ENCODE measurements at regions not wholly inside any gene's neighbourhood (a gene's known extent, or its start where the extent isn't known, plus 50 kb on each side); places are given as distances from the start of the nearest gene placed in this dataset.

DNA sequence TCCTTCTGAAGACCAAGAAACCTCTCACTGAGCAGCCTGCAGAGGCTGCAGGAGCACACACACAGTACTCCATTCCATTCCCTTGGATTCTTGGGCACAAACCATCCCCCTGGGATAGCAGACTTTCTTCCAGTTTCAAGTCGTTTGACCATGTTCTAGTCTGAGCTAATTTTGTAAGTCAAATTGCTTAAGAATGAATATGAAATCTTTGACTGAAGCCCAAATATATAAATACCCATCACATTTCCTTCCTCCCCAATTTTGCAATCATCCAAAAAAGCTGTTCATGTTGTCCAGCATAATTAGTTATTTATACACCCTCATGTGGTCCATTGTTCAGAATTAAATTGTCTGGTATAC lies 231.2 kb upstream of the TPRG1 start:
- intact Hi-C loops (cut with DNase I) = loop anchor here in 4 of 10 donors (10.0 kb wide), 4 partner anchors 166 to 676 kb away; no protein-coding TSS in a partner anchor
- TF ChIP-seq, protein P1, sequence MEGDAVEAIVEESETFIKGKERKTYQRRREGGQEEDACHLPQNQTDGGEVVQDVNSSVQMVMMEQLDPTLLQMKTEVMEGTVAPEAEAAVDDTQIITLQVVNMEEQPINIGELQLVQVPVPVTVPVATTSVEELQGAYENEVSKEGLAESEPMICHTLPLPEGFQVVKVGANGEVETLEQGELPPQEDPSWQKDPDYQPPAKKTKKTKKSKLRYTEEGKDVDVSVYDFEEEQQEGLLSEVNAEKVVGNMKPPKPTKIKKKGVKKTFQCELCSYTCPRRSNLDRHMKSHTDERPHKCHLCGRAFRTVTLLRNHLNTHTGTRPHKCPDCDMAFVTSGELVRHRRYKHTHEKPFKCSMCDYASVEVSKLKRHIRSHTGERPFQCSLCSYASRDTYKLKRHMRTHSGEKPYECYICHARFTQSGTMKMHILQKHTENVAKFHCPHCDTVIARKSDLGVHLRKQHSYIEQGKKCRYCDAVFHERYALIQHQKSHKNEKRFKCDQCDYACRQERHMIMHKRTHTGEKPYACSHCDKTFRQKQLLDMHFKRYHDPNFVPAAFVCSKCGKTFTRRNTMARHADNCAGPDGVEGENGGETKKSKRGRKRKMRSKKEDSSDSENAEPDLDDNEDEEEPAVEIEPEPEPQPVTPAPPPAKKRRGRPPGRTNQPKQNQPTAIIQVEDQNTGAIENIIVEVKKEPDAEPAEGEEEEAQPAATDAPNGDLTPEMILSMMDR (IDR thresholded peaks at IDR 0.05) = no peak
- TF ChIP-seq POLR2A (IDR thresholded peaks at IDR 0.05) = no peak
- no peak for DNase-seq
- peak overlapping the region in 9 of 12 donors; percentile 7 to 81 (median 38) for H3K27ac ChIP-seq
- ATAC-seq = peak in 3 of 4 donors; percentile 34 to 67 (median 58)
- 33 to 41% (median 35%) methylated on average over 1 of the region's 1 CpG for WGBS, 4 donors
- H3K4me3 ChIP-seq = no peak overlapping the region
- H3K9me3 ChIP-seq = no peaks in the 10 kb centered on the region
- no peaks in the 10 kb centered on the region for H3K36me3 ChIP-seq
- peaks cover 0 to 62% (median 5%) of the 10 kb centered on the region in 12 donors for H3K4me1 ChIP-seq
- H3K27me3 ChIP-seq = no peaks in the 10 kb centered on the region

DNA sequence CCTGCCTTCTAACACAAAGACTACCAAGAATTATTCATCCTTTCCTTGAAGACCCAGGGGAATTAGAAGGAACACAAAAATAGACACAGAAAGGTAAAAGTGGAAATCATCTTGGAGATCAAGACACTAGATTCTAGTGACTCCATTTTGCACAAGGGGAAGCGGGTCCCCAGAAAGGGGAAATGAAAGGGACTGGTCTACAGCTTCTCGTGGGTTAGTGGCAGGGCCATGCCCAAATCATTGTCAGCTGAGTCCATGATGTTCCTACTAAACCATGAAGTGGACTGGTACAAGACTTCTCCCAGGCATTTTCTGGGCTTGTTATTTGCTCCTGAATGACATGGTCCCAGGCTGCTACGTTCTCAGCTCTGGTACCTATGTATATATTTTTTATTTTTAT lies 230.7 kb upstream of the TPRG1 start:
- intact Hi-C loops (cut with DNase I) = loop anchor here in 4 of 10 donors (10.0 kb wide), 4 partner anchors 166 to 676 kb away; no protein-coding TSS in a partner anchor
- ATAC-seq = peak in 3 of 4 donors; percentile 33 to 65 (median 50)
- H3K27ac ChIP-seq = peak overlapping the region in 8 of 12 donors; percentile 7 to 81 (median 42)
- no peaks in the 10 kb centered on the region for H3K9me3 ChIP-seq
- peaks cover 0 to 67% (median 5%) of the 10 kb centered on the region in 12 donors for H3K4me1 ChIP-seq
- TF ChIP-seq, protein P1 (IDR thresholded peaks at IDR 0.05) = no peak
- TF ChIP-seq POLR2A (IDR thresholded peaks at IDR 0.05) = no peak
- no peak overlapping the region for H3K4me3 ChIP-seq
- peak in 2 of 5 donors; percentile 33 to 51 for DNase-seq
- no peaks in the 10 kb centered on the region for H3K27me3 ChIP-seq
- H3K36me3 ChIP-seq = no peaks in the 10 kb centered on the region
- 91 to 98% (median 93%) methylated on average over 3 of the region's 3 CpGs for WGBS, 4 donors

DNA sequence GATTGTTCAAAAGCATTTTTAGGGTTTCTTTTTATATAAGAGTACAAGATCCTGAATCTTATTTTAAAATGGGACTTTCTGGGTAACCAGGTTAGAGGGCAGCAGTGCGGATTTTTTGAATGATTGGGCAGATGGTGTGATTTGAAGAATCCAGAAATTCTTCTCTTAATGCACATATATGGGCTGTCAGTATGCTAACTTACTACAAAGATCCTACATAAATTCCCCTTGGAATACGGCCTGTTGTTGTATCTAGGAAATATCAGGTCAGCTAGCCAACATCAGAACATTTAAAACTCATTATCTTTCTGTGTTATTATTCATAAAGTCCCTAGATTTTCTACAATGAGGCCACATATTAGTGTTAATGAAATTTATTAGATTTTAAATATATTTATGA lies 229.6 kb upstream of the TPRG1 start:
- TF ChIP-seq, protein P1 (IDR thresholded peaks at IDR 0.05) = no peak
- TF ChIP-seq POLR2A (IDR thresholded peaks at IDR 0.05) = no peak
- 93 to 97% (median 95%) methylated on average over 2 of the region's 2 CpGs for WGBS, 4 donors
- Histone ChIP-seq H3K27me3 (no peaks in the 10 kb centered on the region), H3K27ac (peak overlapping the region in 1 of 12 donors; percentile 81), H3K4me3 (no peak overlapping the region), H3K4me1 (peaks cover 0 to 78% (median 10%) of the 10 kb centered on the region in 12 donors), H3K9me3 (no peaks in the 10 kb centered on the region), H3K36me3 (no peaks in the 10 kb centered on the region)
- intact Hi-C loops (cut with DNase I) = loop anchor here in 4 of 10 donors (10.0 kb wide), 4 partner anchors 167 to 677 kb away; no protein-coding TSS in a partner anchor
- DNase-seq = no peak
- ATAC-seq = no peak

DNA sequence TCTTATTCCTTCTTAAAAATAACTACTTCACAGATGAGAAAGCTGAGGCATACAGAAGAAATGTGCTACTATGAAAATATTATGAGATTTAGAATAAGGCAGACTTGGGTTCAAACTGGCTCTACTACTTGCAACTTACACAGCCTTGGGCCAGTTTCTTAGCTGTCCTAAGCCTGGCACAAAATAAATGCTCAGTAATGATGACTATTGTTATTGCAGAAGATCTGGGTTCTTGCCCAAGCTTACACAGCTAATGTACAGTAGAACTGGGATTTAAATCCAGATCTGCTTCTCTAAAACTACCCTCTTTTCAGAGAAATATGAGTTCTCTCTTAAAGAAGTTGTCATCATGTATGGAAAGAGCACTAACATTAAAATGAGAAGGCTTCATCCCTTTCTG lies 228.2 kb upstream of the TPRG1 start:
- H3K36me3 ChIP-seq = no peaks in the 10 kb centered on the region
- no peaks in the 10 kb centered on the region for H3K9me3 ChIP-seq
- peaks cover 0 to 92% (median 19%) of the 10 kb centered on the region in 12 donors for H3K4me1 ChIP-seq
- H3K27me3 ChIP-seq = no peaks in the 10 kb centered on the region
- ATAC-seq (no peak), DNase-seq (no peak)
- no peak for TF ChIP-seq POLR2A (IDR thresholded peaks at IDR 0.05)
- TF ChIP-seq, protein P1 (IDR thresholded peaks at IDR 0.05) = no peak
- H3K4me3 ChIP-seq = no peak overlapping the region
- intact Hi-C loops (cut with DNase I) = loop anchor here in 4 of 10 donors (10.0 kb wide), 4 partner anchors 169 to 679 kb away; no protein-coding TSS in a partner anchor
- H3K27ac ChIP-seq = peak overlapping the region in 3 of 12 donors; percentile 13 to 81 (median 23)
